SIG-M5 treated with dmso at 0.1 percent for 504 hours (cell line): ENCODE measurements at regions not wholly inside any gene's neighbourhood (a gene's known extent, or its start where the extent isn't known, plus 50 kb on each side); places are given as distances from the start of the nearest gene placed in this dataset.

Source experiments
- DNase-seq: peaks from one replicate; lab custom pipeline; 2025; ENCODE audit not compliant: unreplicated experiment; lab: John Stamatoyannopoulos, UW

DNA sequence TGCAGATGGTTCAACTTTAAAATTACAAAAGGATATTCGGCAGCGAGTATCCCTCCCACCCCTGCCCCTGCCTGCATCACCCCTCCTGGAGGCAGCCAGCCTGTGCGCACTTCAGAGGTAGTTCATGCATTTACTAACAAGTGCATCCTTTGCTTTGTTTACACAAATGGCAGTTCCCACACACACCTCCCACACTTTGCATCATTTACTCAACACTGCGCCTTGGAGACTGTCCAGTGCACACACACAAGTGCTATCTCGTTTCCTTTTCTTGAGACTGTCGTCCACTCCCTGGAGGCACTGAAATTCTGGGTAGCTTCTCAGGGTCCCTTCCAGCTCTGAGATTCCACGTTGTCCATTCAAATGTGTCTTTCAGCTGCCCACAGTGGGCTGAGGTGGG lies 53.1 kb upstream of the VSX1 start:
- DNase-seq: no peak

DNA sequence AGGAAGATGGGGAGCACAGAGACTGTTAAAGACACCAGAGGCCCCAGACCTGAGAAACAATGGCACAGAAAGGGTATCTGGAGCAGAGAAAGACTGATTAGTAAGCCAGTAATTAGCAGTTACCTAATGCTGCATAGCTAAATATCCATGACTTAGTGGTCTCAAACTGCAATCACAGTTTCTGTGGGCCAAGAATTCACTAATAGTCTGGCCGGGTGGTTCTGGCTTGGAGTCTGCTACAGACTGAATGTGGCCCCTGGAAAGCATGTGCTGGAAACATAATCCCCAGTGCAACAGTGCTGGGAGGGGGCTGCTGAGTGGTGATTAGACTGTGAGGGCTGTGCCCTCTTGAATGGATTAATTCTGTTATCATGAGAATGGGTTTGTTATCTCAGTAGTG lies 54.1 kb upstream of the VSX1 start:
- DNase-seq: no peak

DNA sequence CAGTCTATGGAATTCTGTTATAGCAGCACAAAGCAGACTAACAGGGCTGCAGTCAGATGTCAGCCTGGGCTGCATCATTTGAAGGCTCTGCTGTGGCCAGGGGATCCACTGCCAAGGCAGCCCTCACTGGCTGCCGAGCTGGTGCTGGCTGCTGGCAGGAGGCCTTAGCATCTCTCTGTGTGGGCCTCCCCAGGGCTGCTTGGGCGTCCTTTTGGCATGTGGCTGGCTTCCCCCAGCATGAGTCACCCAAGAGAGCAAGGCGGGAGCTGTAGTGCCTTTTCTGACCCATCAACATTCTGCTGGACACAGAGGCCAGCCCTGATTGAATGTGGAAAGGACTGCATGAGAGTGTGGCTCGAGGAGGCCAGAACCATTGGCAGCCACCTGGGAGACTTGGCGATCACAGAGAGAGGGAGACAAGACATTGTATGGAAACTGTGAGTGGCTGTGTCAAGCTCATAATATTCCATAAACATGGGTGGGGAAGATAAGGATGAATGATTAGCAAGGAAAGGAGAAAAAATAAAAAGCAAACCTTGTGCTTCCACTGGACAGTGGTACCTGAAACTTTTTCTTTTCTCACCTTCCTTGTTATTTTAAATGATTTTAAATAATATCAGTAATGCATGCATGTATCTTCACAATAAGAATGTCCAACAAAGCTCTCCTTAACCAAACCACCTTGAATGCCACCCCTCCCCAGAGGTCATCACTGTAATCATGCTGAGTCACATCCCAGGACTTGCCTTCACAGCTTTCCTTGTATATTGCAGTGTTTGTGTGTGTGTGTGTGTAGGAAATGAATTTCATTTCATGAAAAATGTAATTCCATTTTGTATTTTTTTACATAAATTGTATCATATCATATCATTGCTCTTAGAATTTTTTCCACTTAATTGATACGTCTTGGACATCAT lies 55.0 kb upstream of the VSX1 start:
- no peak for DNase-seq

DNA sequence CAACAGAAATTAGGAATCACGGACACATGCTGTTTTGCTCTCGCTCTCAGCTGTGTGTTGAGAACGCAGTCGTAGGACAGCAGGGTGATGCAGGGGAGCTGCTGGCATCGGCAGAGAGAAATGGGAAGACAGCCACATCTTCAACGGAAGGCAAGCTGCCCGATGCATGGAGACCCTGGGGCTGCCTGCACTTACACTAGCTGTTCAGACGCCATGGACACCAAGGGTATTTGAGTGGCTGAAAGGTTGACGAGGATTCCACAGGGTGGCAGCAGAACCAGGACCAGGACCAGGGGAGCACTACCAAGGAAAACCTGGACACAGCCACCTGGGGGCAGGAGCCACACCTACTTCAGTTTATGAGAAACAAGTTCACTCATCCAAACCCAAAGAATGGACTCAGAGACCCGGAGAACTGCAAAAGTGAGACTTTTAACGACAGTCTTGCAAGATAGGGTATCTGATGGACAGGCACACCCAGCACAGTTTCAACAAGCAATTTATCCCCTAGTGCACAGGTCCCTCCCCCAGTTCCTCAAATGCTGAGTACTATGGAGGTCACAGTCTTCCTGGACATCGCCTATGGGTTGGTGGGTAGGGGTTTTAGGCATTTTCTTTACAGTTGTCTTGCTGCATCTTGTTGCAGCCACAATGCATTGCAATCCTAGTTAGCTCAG lies 56.3 kb upstream of the ENTPD6 start:
- DNase-seq: peak; percentile 55

DNA sequence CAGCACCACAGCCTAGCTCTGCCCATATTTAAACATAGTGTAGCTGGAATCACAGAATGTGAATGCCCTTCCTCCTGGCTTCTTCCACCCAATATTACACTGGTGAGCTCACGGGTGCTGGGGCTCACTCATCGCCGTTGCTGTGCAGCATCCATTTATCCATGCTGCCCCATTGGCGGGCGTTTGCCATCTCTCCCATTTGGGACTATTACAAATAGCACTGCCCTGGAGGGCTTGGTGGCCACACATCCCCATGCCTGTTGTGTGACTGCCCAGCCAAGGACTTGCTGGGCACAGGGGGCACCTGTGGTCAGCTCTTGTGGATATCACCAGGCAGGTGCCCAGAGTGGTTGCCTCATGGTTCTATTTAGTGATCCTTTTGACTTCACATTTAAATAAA lies 54.5 kb upstream of the ENTPD6 start:
- no peak for DNase-seq

DNA sequence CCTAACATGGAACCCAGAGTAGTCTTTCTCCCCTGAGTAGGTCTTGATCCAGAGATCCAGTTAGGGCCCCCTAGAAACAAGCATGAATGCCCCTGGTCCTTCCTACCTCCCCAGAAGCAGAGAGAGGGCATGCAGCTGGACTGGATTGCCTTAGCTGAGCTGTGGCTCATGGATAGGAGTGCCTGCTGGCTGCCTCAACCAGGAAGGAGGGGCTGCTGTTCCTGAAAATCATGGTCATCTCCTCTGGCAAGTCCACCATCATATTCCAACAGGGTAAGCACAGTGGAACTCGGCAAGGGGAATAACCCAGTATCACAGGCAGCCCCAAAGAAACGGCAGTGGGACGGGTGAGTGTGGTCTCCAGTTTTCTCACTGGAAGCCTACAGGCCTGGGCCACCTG lies 53.1 kb upstream of the ENTPD6 start:
- DNase-seq: no peak

DNA sequence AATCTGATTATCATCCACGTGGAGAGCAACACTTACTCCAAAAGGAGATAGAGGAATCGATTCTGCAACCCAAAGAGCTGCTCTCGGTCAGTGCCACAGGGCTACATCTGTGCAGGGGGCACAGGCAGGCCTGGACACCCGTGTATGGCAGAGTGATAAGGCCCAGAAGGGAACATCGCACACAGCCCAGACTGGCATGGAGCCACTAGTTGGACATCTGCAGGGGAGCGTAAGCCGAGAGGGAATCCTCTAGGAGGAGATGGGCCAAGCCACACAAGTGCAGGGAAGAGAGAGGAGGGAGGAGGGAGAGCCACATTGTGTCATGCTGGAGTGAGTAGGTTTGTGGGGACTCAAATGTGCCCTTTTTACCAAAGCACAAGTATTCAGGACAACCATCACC lies 50.4 kb upstream of the ENTPD6 start:
- DNase-seq: no peak
